Keratinocyte (primary cell): ENCODE measurements at regions not wholly inside any gene's neighbourhood (a gene's known extent, or its start where the extent isn't known, plus 50 kb on each side); places are given as distances from the start of the nearest gene placed in this dataset.

Source experiments
- DNase-seq: peaks from one replicate; pipeline ENCODE4 v3.0.0-alpha.2; 2011; ENCODE audit warnings: low read depth, missing footprints, low spot score
- FAIRE-seq: peaks from 2 replicates; lab custom pipeline; 2011; peaks lifted over from hg19 to GRCh38; lab: Jason Lieb, UNC
- H2AFZ ChIP-seq: 2 replicates; pipeline ENCODE4 v1.6.0; 2012; ENCODE audit warnings: low read length, control low read depth, inconsistent platforms; ENCODE audit not compliant: control insufficient read depth
- H3K27ac ChIP-seq: 2 replicates; pipeline ENCODE4 v1.5.1; 2011; ENCODE audit warnings: low read length; ENCODE audit not compliant: control insufficient read depth, insufficient read depth
- H3K27me3 ChIP-seq: 3 replicates; pipeline ENCODE4 v1.6.0; 2011; ENCODE audit warnings: low read length; ENCODE audit not compliant: control insufficient read depth, insufficient read depth; ENCODE audit errors: extremely low read depth
- H3K36me3 ChIP-seq, 2 experiments: 2 replicates in 1 of 2; 3 replicates in 1 of 2; pipeline ENCODE4 v1.5.1; 2011; ENCODE audit warnings: low read length in 2 of 2, mild to moderate bottlenecking in 1 of 2; ENCODE audit not compliant: control insufficient read depth in 2 of 2, insufficient read depth in 2 of 2; ENCODE audit errors: extremely low read depth in 1 of 2
- H3K4me1 ChIP-seq: 3 replicates; pipeline ENCODE4 v1.5.1; 2011; ENCODE audit warnings: low read length; ENCODE audit not compliant: control insufficient read depth, insufficient read depth; ENCODE audit errors: extremely low read depth
- H3K4me2 ChIP-seq: 3 replicates; pipeline ENCODE4 v1.6.0; 2011; ENCODE audit warnings: low read depth, low read length; ENCODE audit not compliant: control insufficient read depth, insufficient read depth; ENCODE audit errors: extremely low read depth
- H3K4me3 ChIP-seq, 3 experiments: fragments of 200-600 bp in 1 of 3; sonication (generic) in 1 of 3; 2 replicates in 2 of 3; 3 replicates in 1 of 3; pipeline ENCODE4 v1.5.1; 2011 to 2016; ENCODE audit warnings: low read length in 3 of 3, mild to moderate bottlenecking in 3 of 3, control low read depth in 2 of 3, inconsistent platforms in 1 of 3, low read depth in 1 of 3, mixed read lengths in 1 of 3, mixed run types in 1 of 3, moderate library complexity in 1 of 3; ENCODE audit not compliant: control insufficient read depth in 2 of 3, insufficient read depth in 2 of 3; ENCODE audit errors: extremely low read depth in 1 of 3
- H3K79me2 ChIP-seq: 2 replicates; pipeline ENCODE4 v1.6.0; 2012; ENCODE audit warnings: low read length; ENCODE audit not compliant: control insufficient read depth, insufficient read depth
- H3K9ac ChIP-seq: 3 replicates; pipeline ENCODE4 v1.6.0; 2011; ENCODE audit warnings: low read length; ENCODE audit not compliant: control insufficient read depth, insufficient read depth; ENCODE audit errors: extremely low read depth
- H3K9me1 ChIP-seq: 3 replicates; pipeline ENCODE4 v1.6.0; 2011; ENCODE audit warnings: low read length; ENCODE audit not compliant: control insufficient read depth, insufficient read depth; ENCODE audit errors: extremely low read depth
- H3K9me3 ChIP-seq: 2 replicates; pipeline ENCODE4 v1.5.1; 2012; ENCODE audit warnings: low read depth, low read length; ENCODE audit not compliant: control insufficient read depth
- H4K20me1 ChIP-seq: 3 replicates; pipeline ENCODE4 v1.6.0; 2011; ENCODE audit warnings: low read length; ENCODE audit not compliant: control insufficient read depth, insufficient read depth; ENCODE audit errors: extremely low read depth
- CTCF ChIP-seq, 3 experiments: IDR thresholded peaks in 1 of 3; conservative IDR thresholded peaks in 1 of 3; optimal IDR thresholded peaks in 1 of 3; 2 replicates in 2 of 3; 3 replicates in 1 of 3; pipeline versions ENCODE3 to v1.5.1; 2011; ENCODE audit warnings: low read length in 3 of 3, mild to moderate bottlenecking in 3 of 3, moderate library complexity in 2 of 3, control low read depth in 1 of 3, inconsistent platforms in 1 of 3; ENCODE audit not compliant: insufficient read depth in 2 of 3; ENCODE audit errors: extremely low read depth in 1 of 3
- EZH2 ChIP-seq: IDR thresholded peaks from one replicate; pipeline ENCODE4 v1.6.1; 2012; ENCODE audit warnings: inconsistent platforms, mild to moderate bottlenecking, low read length, moderate library complexity
- dilution Hi-C: fragments of 300-500 bp; cut with MboI; formaldehyde crosslinking; loops from one replicate; pipeline ENCODE4 v1.7.0; 2020; ENCODE audit warnings: low sequenced_read_pairs; ENCODE audit not compliant: extremely low pct_ligation_motif_present

GRCh38 chr10:44557596-44558191 lies 172.8 kb upstream of the CXCL12 start:
- dilution Hi-C loops: no loop called here
- H3K9me3 ChIP-seq: peaks cover 3% of the 10 kb centered on the region
- FAIRE-seq: no peak

GRCh38 chr10:44558521-44558920 lies 173.6 kb upstream of the CXCL12 start:
- H3K36me3 ChIP-seq: no peaks in the 10 kb centered on the region
- H3K79me2 ChIP-seq: no peaks in the 10 kb centered on the region
- no peaks in the 10 kb centered on the region for H3K9me1 ChIP-seq
- H4K20me1 ChIP-seq: no peaks in the 10 kb centered on the region
- H3K4me3 ChIP-seq: no peak overlapping the region
- TF ChIP-seq EZH2: no peak
- TF ChIP-seq CTCF (optimal IDR thresholded peaks at IDR 0.05 in 1 of 3, IDR thresholded peaks at IDR 0.05 in 1 of 3, conservative IDR thresholded peaks at IDR 0.05 in 1 of 3; ENCODE audit: extremely low read depth in 1 of 3, insufficient read depth in 2 of 3, low read length in 3 of 3): no peak
- no peak overlapping the region for H3K9ac ChIP-seq
- no peak for FAIRE-seq
- no peaks in the 10 kb centered on the region for H3K27me3 ChIP-seq
- dilution Hi-C loops: no loop called here
- H3K4me1 ChIP-seq: no peaks in the 10 kb centered on the region
- no peak for DNase-seq
- peaks cover 3% of the 10 kb centered on the region for H3K9me3 ChIP-seq
- no peak overlapping the region for H2AFZ ChIP-seq
- no peak overlapping the region for H3K4me2 ChIP-seq
- H3K27ac ChIP-seq: no peak overlapping the region

More at GRCh38 chr10:44557596-44558191, 172.8 kb upstream of the CXCL12 start:
- no peak overlapping the region for H3K4me2 ChIP-seq
- H2AFZ ChIP-seq: no peak overlapping the region
- TF ChIP-seq EZH2 (no peak), CTCF (optimal IDR thresholded peaks at IDR 0.05 in 1 of 3, IDR thresholded peaks at IDR 0.05 in 1 of 3, conservative IDR thresholded peaks at IDR 0.05 in 1 of 3; ENCODE audit: extremely low read depth in 1 of 3, insufficient read depth in 2 of 3, low read length in 3 of 3) (no peak)
- no peak overlapping the region for H3K27ac ChIP-seq
- H3K79me2 ChIP-seq: no peaks in the 10 kb centered on the region
- no peaks in the 10 kb centered on the region for H3K9me1 ChIP-seq
- DNase-seq: no peak
- no peaks in the 10 kb centered on the region for H3K27me3 ChIP-seq
- H3K9ac ChIP-seq: no peak overlapping the region
- no peaks in the 10 kb centered on the region for H4K20me1 ChIP-seq
- no peaks in the 10 kb centered on the region for H3K4me1 ChIP-seq
- H3K36me3 ChIP-seq: no peaks in the 10 kb centered on the region
- no peak overlapping the region for H3K4me3 ChIP-seq
